Activated T-helper 1 cell treated with anti-CD3 and anti-CD28 coated beads, Interleukin-12 subunit alpha, Interleukin-12 subunit beta, Interleukin-2, Interleukin-4 antibody, amounts not matched to agents 30 ng/mL and 10 ng/mL and 1 ng/mL, durations not matched to agents 14 hours and 24 hours and 36 hours (primary cell): ENCODE measurements at regions not wholly inside any gene's neighbourhood (a gene's known extent, or its start where the extent isn't known, plus 50 kb on each side); places are given as distances from the start of the nearest gene placed in this dataset.

Source experiments
- DNase-seq: peaks from one replicate; pipeline ENCODE4 v3.0.0; 2021; ENCODE audit warnings: low spot score
- H3K27ac Mint-ChIP-seq: one replicate; pipeline ENCODE4 v1.8.0; 2021; ENCODE audit warnings: mild to moderate bottlenecking, mixed read lengths
- H3K27me3 Mint-ChIP-seq: one replicate; pipeline ENCODE4 v1.8.0; 2022; ENCODE audit warnings: mild to moderate bottlenecking, moderate library complexity, mixed read lengths; ENCODE audit not compliant: insufficient read depth
- H3K36me3 Mint-ChIP-seq: one replicate; pipeline ENCODE4 v1.8.0; 2021; ENCODE audit warnings: low read depth, mixed read lengths
- H3K4me1 Mint-ChIP-seq: one replicate; pipeline ENCODE4 v1.8.0; 2021; ENCODE audit warnings: low read depth, mixed read lengths
- H3K4me3 Mint-ChIP-seq: one replicate; pipeline ENCODE4 v1.8.0; 2021; ENCODE audit warnings: mild to moderate bottlenecking, moderate library complexity, mixed read lengths
- H3K9me3 Mint-ChIP-seq: one replicate; pipeline ENCODE4 v1.8.0; 2021; ENCODE audit warnings: mixed read lengths
- intact Hi-C: fragments of 100-400 bp; cut with micrococcal nuclease; formaldehyde crosslinking; loops from one replicate; pipeline ENCODE4 v1.15.1; 2024

DNA sequence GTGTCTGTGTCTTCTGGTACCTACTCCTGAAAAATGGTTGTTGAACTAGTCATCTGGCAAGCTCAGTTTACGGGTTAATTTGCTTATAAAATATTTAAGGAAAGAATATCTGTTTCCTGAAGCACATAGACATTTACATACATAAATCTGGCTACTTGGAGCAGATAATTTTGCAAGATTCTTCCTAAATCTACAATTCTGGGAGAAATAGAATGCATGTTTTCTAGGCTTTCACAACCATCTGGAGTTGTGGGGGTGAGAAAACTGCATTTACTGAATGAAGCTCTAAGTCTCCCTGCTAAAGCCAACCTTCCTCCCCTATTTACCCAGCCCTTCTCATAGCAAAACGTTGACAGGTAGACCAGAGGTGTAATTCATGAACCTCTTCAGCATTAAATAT is 393.7 kb upstream of the ARGLU1 start:
- no peak overlapping the region for H3K4me3 Mint-ChIP-seq
- no peaks in the 10 kb centered on the region for H3K9me3 Mint-ChIP-seq
- no peaks in the 10 kb centered on the region for H3K36me3 Mint-ChIP-seq
- H3K4me1 Mint-ChIP-seq: no peaks in the 10 kb centered on the region
- intact Hi-C loops: no loop called here
- H3K27ac Mint-ChIP-seq: no peak overlapping the region
- no peak for DNase-seq
- no peaks in the 10 kb centered on the region for H3K27me3 Mint-ChIP-seq

DNA sequence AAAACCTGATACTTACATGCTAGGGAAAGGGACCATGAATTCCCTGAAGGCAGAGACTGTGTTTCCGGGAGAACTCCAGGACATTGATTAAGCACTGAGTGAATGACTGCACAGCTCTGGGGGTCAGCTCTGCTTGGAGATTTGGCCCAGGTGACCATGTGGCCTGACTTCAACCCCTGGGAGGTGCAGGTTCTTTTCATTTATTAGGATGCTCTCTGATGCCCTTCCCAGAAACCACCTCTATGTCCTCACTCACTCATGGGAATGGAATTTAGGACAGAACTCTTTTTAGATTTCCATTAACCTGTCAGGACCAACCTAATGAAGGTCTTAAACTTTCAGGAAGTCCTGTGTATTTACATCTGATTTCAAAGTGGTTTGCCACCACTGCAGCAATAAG is 393.3 kb upstream of the ARGLU1 start:
- no peaks in the 10 kb centered on the region for H3K27me3 Mint-ChIP-seq
- H3K4me3 Mint-ChIP-seq: no peak overlapping the region
- no peak for DNase-seq
- H3K9me3 Mint-ChIP-seq: no peaks in the 10 kb centered on the region
- H3K27ac Mint-ChIP-seq: no peak overlapping the region
- intact Hi-C loops: no loop called here
- no peaks in the 10 kb centered on the region for H3K36me3 Mint-ChIP-seq
- H3K4me1 Mint-ChIP-seq: no peaks in the 10 kb centered on the region

DNA sequence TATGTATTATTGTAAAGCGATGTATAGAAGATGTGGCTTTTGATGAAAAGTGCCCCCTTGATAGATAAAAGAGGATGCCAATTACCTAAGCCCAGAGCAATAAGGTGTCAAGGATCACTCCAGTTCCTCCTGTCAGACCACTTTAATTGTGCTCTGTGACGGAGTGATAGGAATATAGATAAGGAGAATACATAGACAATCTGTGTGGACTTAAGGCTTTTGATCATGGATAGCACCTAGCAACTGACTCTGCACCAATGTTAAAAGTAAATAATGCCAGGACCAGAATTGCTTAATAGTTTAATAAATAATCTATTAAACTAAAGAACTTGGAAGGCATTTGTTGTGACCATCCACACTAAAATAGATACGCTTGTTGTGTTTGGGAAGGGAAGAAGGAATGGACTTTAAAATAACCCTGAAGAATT is 390.7 kb upstream of the ARGLU1 start:
- no peaks in the 10 kb centered on the region for H3K4me1 Mint-ChIP-seq
- no peak for DNase-seq
- intact Hi-C loops: no loop called here
- H3K27ac Mint-ChIP-seq: no peak overlapping the region
- H3K36me3 Mint-ChIP-seq: no peaks in the 10 kb centered on the region
- H3K27me3 Mint-ChIP-seq: no peaks in the 10 kb centered on the region
- H3K4me3 Mint-ChIP-seq: no peak overlapping the region
- H3K9me3 Mint-ChIP-seq: peaks cover 5% of the 10 kb centered on the region

DNA sequence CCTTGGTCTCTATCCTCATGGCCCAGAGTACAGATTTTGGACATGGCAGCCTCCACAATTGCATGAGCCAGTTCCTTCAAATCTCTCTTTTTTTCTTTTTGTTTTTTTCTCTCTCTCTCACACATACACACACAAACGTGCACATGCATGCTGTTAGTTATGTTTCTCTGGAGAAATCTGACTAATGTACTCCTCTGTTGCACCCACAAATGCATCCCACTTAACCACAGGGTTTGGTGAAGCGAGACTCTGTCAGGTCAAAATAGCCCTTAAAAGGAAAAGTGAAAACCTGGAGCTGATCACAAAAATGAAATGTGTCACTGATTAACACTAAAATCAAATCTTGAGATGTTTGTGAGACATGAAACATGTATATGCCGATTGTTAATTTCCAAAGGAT is 374.6 kb upstream of the ARGLU1 start:
- no peaks in the 10 kb centered on the region for H3K27me3 Mint-ChIP-seq
- no peak overlapping the region for H3K27ac Mint-ChIP-seq
- DNase-seq: no peak
- H3K36me3 Mint-ChIP-seq: no peaks in the 10 kb centered on the region
- no peaks in the 10 kb centered on the region for H3K4me1 Mint-ChIP-seq
- H3K4me3 Mint-ChIP-seq: no peak overlapping the region
- intact Hi-C loops: no loop called here
- no peaks in the 10 kb centered on the region for H3K9me3 Mint-ChIP-seq

DNA sequence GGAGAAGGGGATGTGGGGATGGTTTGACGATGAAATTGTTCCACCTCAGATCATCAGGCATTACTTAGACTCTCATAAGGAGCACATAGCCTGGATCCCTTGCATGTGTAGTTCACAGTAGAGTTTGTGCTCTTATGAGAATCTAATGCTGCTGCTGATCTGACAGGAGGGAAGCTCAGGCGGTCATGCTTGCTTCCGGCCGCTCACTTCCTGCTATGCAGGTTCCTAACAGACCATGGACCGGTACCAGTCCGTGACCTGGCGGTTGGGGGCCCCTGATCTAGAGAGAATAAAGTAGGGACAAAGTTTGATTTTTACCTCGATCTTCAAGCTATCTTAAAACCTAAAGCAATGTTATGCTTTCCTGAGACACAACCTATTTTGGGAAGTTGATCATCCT is 373.8 kb upstream of the ARGLU1 start:
- intact Hi-C loops: no loop called here
- Mint-ChIP-seq H3K36me3 (no peaks in the 10 kb centered on the region), H3K4me3 (no peak overlapping the region)

DNA sequence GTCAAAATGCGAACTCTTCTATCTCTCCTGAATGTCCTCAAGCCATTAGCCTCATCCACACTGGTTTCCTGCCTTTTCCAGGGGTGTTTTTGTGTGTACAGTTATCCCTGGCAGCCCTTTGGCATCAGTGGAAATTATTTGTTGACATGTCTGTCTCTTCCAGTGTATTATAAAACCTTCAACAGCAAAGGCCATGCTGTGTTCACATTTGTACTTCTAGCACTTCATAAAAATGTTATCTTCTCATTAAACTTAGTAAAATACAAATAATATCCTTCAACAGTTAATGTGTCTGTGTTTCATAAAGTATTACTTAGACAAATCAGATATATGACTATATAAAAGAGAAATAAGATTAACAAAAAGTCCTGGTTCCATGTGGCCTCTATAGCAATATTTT is 359.5 kb upstream of the ARGLU1 start:
- H3K27ac Mint-ChIP-seq: no peak overlapping the region
- H3K4me3 Mint-ChIP-seq: no peak overlapping the region
- no peaks in the 10 kb centered on the region for H3K9me3 Mint-ChIP-seq
- H3K4me1 Mint-ChIP-seq: no peaks in the 10 kb centered on the region
- no peaks in the 10 kb centered on the region for H3K27me3 Mint-ChIP-seq
- intact Hi-C loops: no loop called here
- H3K36me3 Mint-ChIP-seq: no peaks in the 10 kb centered on the region
- DNase-seq: no peak

More for the DNA sequence above, 373.8 kb upstream of the ARGLU1 start:
- DNase-seq: no peak
- H3K27ac Mint-ChIP-seq: no peak overlapping the region
- no peaks in the 10 kb centered on the region for H3K4me1 Mint-ChIP-seq
- H3K9me3 Mint-ChIP-seq: no peaks in the 10 kb centered on the region
- no peaks in the 10 kb centered on the region for H3K27me3 Mint-ChIP-seq

DNA sequence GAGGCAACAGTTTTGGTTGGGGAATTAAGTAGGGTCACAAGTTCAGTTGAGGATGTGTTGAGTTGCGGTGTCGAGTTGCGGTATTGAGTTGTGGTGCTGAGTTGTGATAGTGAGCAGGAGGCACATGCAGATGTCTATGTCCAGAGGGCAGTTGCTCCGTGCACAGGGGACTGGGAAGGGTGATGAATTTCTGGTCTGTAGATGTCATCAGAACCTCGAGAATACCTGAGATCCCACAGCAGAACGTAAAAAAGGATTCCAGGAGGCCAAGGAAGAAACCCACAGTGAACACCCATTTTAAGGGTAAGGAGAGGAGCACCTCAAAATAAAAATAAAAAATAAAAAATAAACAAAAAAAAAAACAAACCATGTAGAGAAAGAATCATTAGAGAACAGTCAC is 354.4 kb upstream of the ARGLU1 start:
- Mint-ChIP-seq H3K9me3 (no peaks in the 10 kb centered on the region), H3K27me3 (peaks cover 11% of the 10 kb centered on the region), H3K27ac (no peak overlapping the region), H3K36me3 (no peaks in the 10 kb centered on the region), H3K4me3 (no peak overlapping the region), H3K4me1 (no peaks in the 10 kb centered on the region)
- no peak for DNase-seq
- intact Hi-C loops: no loop called here

DNA sequence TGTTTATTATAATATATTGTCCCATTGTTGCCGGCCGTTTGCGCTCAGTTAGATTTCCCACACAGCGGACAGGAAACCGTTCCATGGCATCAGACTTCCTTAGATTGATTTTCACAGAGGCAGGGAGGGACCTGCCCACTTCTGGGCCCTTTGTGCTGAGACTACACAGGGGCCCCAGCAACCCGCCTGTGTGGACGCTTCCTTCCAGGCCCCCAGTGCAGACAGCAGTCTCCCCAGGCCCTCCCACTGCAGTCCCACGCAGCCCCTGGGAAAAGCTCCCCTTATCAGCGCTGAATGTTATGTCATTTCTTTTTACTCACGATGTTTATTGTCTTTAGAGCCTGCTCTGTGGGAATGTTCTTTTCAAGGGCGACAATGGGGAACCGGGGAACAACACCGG is 351.7 kb upstream of the ARGLU1 start:
- Mint-ChIP-seq H3K27me3 (peaks cover 18% of the 10 kb centered on the region), H3K4me3 (no peak overlapping the region), H3K4me1 (no peaks in the 10 kb centered on the region), H3K36me3 (no peaks in the 10 kb centered on the region), H3K27ac (no peak overlapping the region), H3K9me3 (no peaks in the 10 kb centered on the region)
- intact Hi-C loops: loop anchor here (2.0 to 10.0 kb wide), 4 partner anchors 295 to 837 kb away; partner anchors contain the start of genes ARGLU1 and EFNB2
- DNase-seq: no peak

DNA sequence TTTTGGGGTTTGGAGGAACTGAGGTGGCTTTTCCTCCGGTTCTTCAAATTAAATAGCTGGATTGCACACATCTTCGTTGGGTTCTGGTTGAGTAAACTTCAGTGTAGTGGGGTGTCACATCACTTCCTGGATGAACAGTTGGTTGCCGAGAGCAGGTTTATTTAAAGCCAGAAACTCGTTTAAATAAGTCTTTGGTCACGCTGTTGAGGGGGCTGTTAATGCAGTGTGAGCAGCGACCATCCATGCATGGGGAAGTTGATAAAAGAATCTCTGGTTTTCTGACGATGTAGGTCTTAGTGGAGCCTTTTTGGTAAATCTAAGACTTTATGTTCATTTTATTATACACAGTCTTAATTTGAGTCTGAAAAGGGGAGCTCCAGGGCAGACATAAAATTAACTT is 351.2 kb upstream of the ARGLU1 start:
- DNase-seq: no peak
- Mint-ChIP-seq H3K9me3 (no peaks in the 10 kb centered on the region), H3K4me1 (no peaks in the 10 kb centered on the region), H3K27me3 (peaks cover 21% of the 10 kb centered on the region), H3K36me3 (no peaks in the 10 kb centered on the region), H3K4me3 (no peak overlapping the region), H3K27ac (no peak overlapping the region)
- intact Hi-C loops: loop anchor here (2.0 to 10.0 kb wide), 4 partner anchors 294 to 836 kb away; partner anchors contain the start of genes ARGLU1 and EFNB2

DNA sequence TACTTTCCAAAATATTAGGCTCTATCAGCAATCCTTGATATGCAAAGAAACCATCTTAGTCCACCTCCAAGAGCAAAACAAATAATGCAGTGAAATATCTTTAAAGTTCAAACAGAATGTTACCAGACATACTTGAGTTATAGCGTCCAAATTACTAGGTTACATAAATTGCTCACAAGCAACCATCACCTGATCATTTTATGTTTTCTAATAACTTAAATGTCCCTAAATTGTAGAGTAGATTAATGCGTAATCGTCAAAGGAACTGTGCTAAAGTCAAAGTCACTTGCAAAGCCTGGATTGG is 350.6 kb upstream of the ARGLU1 start:
- H3K36me3 Mint-ChIP-seq: no peaks in the 10 kb centered on the region
- intact Hi-C loops: loop anchor here (2.0 to 10.0 kb wide), 4 partner anchors 294 to 836 kb away; partner anchors contain the start of genes ARGLU1 and EFNB2
- no peak for DNase-seq
- H3K4me3 Mint-ChIP-seq: no peak overlapping the region
- H3K9me3 Mint-ChIP-seq: no peaks in the 10 kb centered on the region
- no peak overlapping the region for H3K27ac Mint-ChIP-seq
- peaks cover 21% of the 10 kb centered on the region for H3K27me3 Mint-ChIP-seq
- no peaks in the 10 kb centered on the region for H3K4me1 Mint-ChIP-seq

DNA sequence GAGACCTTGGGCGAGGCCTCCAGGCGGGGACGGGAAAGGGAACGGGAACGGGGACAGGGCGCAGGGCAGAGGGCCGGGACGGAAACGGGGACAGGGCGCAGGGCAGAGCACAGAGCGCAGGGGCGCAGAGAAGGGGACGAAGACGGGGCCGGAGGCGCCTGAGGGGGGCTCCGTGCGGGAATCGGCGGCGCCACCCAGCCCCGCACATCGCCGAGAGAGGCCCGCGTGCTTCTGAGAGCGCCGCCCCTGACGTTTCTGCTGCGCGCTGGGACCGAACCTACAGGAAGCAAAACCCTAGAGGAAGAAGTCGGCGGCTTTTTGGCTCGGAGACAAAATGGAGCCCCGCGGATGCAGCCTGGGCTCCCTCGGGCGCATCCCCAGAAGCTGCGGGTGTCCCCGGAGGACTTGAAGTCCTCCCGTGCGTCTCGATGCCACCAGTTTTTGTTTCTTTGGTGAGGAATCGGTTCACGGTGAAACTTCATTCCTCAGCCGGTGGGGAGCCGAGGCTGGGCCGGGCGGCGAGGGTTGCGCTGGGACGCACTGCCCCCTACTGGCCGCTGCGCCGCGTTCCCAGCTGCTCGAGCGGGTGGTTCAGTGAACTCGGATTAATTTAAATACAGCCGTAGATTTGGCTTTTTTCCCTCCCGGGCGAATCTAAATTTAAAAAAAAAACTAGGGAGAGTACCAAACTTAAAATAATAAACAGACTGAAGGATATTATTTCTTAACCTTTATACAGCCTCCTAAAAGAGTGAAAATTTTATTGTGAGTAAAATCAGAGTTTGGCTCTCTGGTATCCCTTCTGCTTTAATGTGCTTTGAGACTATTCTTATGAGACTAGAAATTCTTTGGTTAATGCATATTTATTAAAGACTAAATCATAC is 350.0 kb upstream of the ARGLU1 start:
- no peaks in the 10 kb centered on the region for H3K9me3 Mint-ChIP-seq
- intact Hi-C loops: loop anchor here (2.0 to 10.0 kb wide), 4 partner anchors 293 to 835 kb away; partner anchors contain the start of genes ARGLU1 and EFNB2
- H3K27me3 Mint-ChIP-seq: peaks cover 21% of the 10 kb centered on the region
- no peak overlapping the region for H3K27ac Mint-ChIP-seq
- peak; percentile 51 for DNase-seq
- peak overlapping the region; percentile 78 for H3K4me3 Mint-ChIP-seq
- H3K4me1 Mint-ChIP-seq: no peaks in the 10 kb centered on the region
- no peaks in the 10 kb centered on the region for H3K36me3 Mint-ChIP-seq

DNA sequence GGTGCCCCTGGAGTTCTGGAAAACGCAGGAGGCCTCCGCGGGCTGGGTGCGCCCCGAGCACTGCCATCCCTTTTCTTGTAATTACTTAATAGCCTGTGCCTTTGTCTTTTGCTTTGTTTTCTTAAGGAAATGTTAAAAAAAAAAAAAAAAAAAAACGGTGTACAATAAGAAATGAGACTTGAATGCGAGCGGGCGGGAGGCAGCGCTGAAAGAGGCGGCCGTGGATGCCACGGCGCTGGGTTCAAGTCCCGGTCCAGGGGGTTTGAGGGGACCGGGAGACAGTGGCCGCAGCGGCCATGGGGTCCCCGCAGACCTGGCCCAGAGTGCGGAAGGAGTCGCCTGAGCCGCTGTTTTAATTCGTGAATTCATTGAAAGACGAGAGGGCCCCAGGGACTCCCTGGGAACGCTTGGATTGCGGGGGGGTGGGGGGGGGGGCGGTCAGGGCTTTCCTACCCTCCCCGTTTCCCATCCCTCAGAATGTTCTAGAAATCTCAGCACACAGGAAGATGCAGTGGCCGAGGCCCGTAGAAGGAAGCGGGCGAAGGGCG is 349.2 kb upstream of the ARGLU1 start:
- H3K4me3 Mint-ChIP-seq: peak overlapping the region; percentile 78
- no peak overlapping the region for H3K27ac Mint-ChIP-seq
- intact Hi-C loops: loop anchor here (5.0 to 10.0 kb wide), 2 partner anchors 292 to 350 kb away; partner anchors contain the start of gene ARGLU1
- H3K9me3 Mint-ChIP-seq: no peaks in the 10 kb centered on the region
- H3K36me3 Mint-ChIP-seq: no peaks in the 10 kb centered on the region
- peaks cover 21% of the 10 kb centered on the region for H3K27me3 Mint-ChIP-seq
- DNase-seq: no peak
- H3K4me1 Mint-ChIP-seq: no peaks in the 10 kb centered on the region

DNA sequence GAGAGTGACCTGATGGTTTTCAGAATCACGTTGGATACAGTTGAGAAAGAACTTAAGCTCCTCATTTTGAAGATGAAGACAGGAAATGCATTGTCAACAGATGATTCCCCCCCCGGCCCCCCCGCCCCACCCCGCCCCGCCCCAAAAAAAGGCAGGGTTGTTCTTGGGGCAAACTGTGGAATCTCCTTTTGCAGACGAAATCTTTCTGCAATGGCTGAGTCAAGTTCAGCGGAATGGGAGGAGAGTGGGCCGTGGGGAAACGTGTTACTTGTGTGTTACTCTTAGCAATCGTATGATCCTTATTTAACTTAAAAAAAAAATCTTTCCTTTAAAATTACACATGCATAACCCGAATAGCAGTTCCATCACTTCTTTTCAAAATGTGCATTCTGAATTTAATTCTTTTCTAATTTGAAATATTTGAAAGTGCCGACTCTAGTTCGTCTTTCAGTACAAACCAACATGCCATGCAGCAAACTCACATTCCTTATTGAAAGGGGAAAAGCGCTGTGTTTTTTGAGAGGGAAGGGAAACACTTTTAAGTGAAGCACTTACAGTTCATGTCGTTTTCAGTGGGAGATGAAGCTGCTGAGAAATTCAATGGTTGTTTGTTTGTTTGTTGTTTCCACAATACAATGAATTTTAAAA is 348.5 kb upstream of the ARGLU1 start:
- no peak for DNase-seq
- no peaks in the 10 kb centered on the region for H3K9me3 Mint-ChIP-seq
- no peak overlapping the region for H3K27ac Mint-ChIP-seq
- no peaks in the 10 kb centered on the region for H3K36me3 Mint-ChIP-seq
- no peaks in the 10 kb centered on the region for H3K4me1 Mint-ChIP-seq
- peaks cover 21% of the 10 kb centered on the region for H3K27me3 Mint-ChIP-seq
- H3K4me3 Mint-ChIP-seq: no peak overlapping the region
- intact Hi-C loops: loop anchor here (5.0 to 10.0 kb wide), 2 partner anchors 292 to 349 kb away; partner anchors contain the start of gene ARGLU1
